ENCODE measurements at regions not wholly inside any gene's neighbourhood (a gene's known extent, or its start where the extent isn't known, plus 50 kb on each side); places are given as distances from the start of the nearest gene placed in this dataset.

DNA sequence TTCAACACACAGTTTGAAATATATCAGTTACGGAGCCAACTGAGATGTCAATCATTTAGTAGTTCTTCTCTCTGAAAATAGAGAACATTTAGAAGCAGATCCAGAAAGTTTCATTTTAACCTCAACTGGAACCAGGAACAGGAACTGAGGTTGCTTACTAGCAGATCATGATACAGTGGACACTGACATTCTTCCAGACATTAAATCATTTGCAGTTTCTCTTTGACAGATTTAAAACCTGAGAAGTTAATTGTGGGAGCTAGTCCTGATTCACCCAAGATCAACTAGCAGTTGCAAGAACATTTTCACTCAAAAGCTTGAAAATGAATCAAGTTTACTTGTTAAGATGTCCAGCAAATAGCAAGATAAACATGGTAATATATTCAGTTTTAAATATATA, 135.4 kb downstream of the SLC17A6 start:
- Histone ChIP-seq H3K4me2 (ENCODE audit: control insufficient read depth, insufficient read depth) (no peak overlapping the region), H3K79me2 (ENCODE audit: control insufficient read depth, insufficient read depth, low read length) (no peaks in the 10 kb centered on the region), H3K4me1 (ENCODE audit: control insufficient read depth, insufficient read depth, low read length) (no peaks in the 10 kb centered on the region), H3K27ac (ENCODE audit: control insufficient read depth, insufficient read depth) (no peak overlapping the region), H3K27me3 (replicated peaks in 1 of 2; ENCODE audit: control insufficient read depth in 2 of 2, insufficient read depth in 2 of 2, low read length in 1 of 2) (no peaks in the 10 kb centered on the region), H2AFZ (ENCODE audit: control insufficient read depth, low read depth, low read length) (no peak overlapping the region), H3K9ac (ENCODE audit: control insufficient read depth, insufficient read depth, low read length) (no peak overlapping the region), H4K20me1 (ENCODE audit: control insufficient read depth, insufficient read depth) (no peaks in the 10 kb centered on the region), H3K36me3 (ENCODE audit: control insufficient read depth in 2 of 2, insufficient read depth in 2 of 2, low read length in 1 of 2) (no peaks in the 10 kb centered on the region), H3K9me3 (replicated peaks; ENCODE audit: control insufficient read depth, insufficient read depth, low read length) (no peaks in the 10 kb centered on the region), H3K4me3 (no peak overlapping the region)
- RAD21 ChIA-PET (ENCODE audit: unreplicated experiment), result no interaction called here
- DNase-seq (ENCODE audit: low read depth, low spot score) (no peak), FAIRE-seq (no peak), ATAC-seq (no peak)
- in situ Hi-C loops (cut with MboI) (no loop called here), intact Hi-C loops (cut with micrococcal nuclease; ENCODE audit: unreplicated experiment) (no loop called here)
- SMC1A ChIA-PET (ENCODE audit: uncharacterized antibody, unreplicated experiment), result no interaction called here
- CTCF ChIA-PET, result interaction anchor here (0.8 kb wide), 1 partner anchor 314 kb away, joined by 3 read pairs; no protein-coding TSS in a partner anchor
- POLR2A ChIA-PET, result no interaction called here
- BruUV-seq (replicated peaks), result no TSS peak
- 52% methylated on average over 1 of the region's 1 CpG for WGBS (ENCODE audit: insufficient coverage, insufficient replicate concordance, low lambda C conversion rate, missing lambda C conversion rate)
- no peak for TF ChIP-seq PAX8 (IDR thresholded peaks at IDR 0.05)
- TF ChIP-seq ZNF687 (IDR thresholded peaks at IDR 0.05), result no peak
- TF ChIP-seq IRF5 (IDR thresholded peaks at IDR 0.05; ENCODE audit: borderline replicate concordance), result no peak
- no peak for TF ChIP-seq BACH1 (IDR thresholded peaks at IDR 0.05; ENCODE audit: borderline replicate concordance)
- TF ChIP-seq STAT1 (conservative IDR thresholded peaks at IDR 0.05), result no peak
- TF ChIP-seq ESRRA (IDR thresholded peaks at IDR 0.05; ENCODE audit: low read length), result no peak
- TF ChIP-seq SREBF1 (IDR thresholded peaks at IDR 0.05; ENCODE audit: low read length), result no peak
- TF ChIP-seq SP1 (IDR thresholded peaks at IDR 0.05; ENCODE audit: low read depth, low read length), result no peak
- no peak for TF ChIP-seq GATAD2B (conservative IDR thresholded peaks at IDR 0.05; ENCODE audit: low read depth)
- TF ChIP-seq STAT3 (IDR thresholded peaks at IDR 0.05; ENCODE audit: low read depth, low read length), result no peak
- no peak for TF ChIP-seq NBN (IDR thresholded peaks at IDR 0.05)
- no peak for TF ChIP-seq KDM1A (IDR thresholded peaks at IDR 0.05; ENCODE audit: borderline replicate concordance)
- TF ChIP-seq RFX5 (IDR thresholded peaks at IDR 0.05; ENCODE audit: low read depth, low read length), result no peak
- TF ChIP-seq ASH2L (IDR thresholded peaks at IDR 0.05; ENCODE audit: borderline replicate concordance, low read depth), result no peak
- TF ChIP-seq ELK1 (IDR thresholded peaks at IDR 0.05; ENCODE audit: low read depth, low read length), result no peak
- no peak for TF ChIP-seq GABPA (IDR thresholded peaks at IDR 0.05; ENCODE audit: low read depth)
- TF ChIP-seq, protein P1, sequence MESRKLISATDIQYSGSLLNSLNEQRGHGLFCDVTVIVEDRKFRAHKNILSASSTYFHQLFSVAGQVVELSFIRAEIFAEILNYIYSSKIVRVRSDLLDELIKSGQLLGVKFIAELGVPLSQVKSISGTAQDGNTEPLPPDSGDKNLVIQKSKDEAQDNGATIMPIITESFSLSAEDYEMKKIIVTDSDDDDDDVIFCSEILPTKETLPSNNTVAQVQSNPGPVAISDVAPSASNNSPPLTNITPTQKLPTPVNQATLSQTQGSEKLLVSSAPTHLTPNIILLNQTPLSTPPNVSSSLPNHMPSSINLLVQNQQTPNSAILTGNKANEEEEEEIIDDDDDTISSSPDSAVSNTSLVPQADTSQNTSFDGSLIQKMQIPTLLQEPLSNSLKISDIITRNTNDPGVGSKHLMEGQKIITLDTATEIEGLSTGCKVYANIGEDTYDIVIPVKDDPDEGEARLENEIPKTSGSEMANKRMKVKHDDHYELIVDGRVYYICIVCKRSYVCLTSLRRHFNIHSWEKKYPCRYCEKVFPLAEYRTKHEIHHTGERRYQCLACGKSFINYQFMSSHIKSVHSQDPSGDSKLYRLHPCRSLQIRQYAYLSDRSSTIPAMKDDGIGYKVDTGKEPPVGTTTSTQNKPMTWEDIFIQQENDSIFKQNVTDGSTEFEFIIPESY (IDR thresholded peaks at IDR 0.05), result no peak
